BE2C (cell line): ENCODE measurements at regions not wholly inside any gene's neighbourhood (a gene's known extent, or its start where the extent isn't known, plus 50 kb on each side); places are given as distances from the start of the nearest gene placed in this dataset.

Source experiments
- DNase-seq: peaks from one replicate; pipeline ENCODE4 v3.0.0-alpha.2; 2020
- H3K27me3 ChIP-seq: fragments of 250-450 bp; sonication (Bioruptor Pico); 2 replicates; pipeline ENCODE4 v1.5.1; 2020; ENCODE audit warnings: mild to moderate bottlenecking
- H3K36me3 ChIP-seq: fragments of 250-450 bp; sonication (Bioruptor Pico); 2 replicates; pipeline ENCODE4 v1.5.1; 2020; ENCODE audit warnings: mild to moderate bottlenecking
- H3K4me1 ChIP-seq: fragments of 250-450 bp; sonication (Bioruptor Pico); 2 replicates; pipeline ENCODE4 v1.5.1; 2020
- H3K4me3 ChIP-seq: 2 replicates; pipeline ENCODE4 v1.5.1; 2011; ENCODE audit warnings: low read depth, low read length
- H3K9me3 ChIP-seq: fragments of 250-450 bp; sonication (Bioruptor Pico); 2 replicates; pipeline ENCODE4 v1.5.1; 2020
- TF ChIP-seq, protein P1 (sequence below): IDR thresholded peaks from 2 replicates; pipeline ENCODE4 v1.5.1; 2012; ENCODE audit warnings: mild to moderate bottlenecking, low read depth, low read length

DNA sequence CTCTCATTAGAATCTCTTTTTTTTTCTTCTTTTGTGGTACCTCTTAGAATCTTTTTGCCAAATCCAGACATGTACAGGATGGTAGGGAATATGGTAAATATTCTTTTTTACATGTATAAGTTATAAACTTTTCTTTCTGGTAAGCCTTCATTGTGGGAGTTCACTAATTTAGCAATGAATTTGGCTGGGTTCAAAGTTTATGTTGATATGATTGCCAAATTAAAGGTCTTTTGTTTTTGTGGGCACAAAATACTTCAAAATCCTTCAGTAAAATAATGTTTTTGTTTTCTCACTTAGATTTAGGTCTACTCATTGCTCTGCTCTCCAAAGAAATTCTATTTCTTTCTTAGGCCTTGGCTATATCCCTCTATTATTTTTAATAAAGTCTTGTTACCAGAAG, 1405.9 kb upstream of the ALCAM start:
- no peaks in the 10 kb centered on the region for H3K9me3 ChIP-seq
- TF ChIP-seq, protein P1, sequence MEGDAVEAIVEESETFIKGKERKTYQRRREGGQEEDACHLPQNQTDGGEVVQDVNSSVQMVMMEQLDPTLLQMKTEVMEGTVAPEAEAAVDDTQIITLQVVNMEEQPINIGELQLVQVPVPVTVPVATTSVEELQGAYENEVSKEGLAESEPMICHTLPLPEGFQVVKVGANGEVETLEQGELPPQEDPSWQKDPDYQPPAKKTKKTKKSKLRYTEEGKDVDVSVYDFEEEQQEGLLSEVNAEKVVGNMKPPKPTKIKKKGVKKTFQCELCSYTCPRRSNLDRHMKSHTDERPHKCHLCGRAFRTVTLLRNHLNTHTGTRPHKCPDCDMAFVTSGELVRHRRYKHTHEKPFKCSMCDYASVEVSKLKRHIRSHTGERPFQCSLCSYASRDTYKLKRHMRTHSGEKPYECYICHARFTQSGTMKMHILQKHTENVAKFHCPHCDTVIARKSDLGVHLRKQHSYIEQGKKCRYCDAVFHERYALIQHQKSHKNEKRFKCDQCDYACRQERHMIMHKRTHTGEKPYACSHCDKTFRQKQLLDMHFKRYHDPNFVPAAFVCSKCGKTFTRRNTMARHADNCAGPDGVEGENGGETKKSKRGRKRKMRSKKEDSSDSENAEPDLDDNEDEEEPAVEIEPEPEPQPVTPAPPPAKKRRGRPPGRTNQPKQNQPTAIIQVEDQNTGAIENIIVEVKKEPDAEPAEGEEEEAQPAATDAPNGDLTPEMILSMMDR = no peak
- H3K36me3 ChIP-seq = no peaks in the 10 kb centered on the region
- DNase-seq = no peak
- H3K27me3 ChIP-seq = no peaks in the 10 kb centered on the region
- no peak overlapping the region for H3K4me3 ChIP-seq
- H3K4me1 ChIP-seq = no peaks in the 10 kb centered on the region

DNA sequence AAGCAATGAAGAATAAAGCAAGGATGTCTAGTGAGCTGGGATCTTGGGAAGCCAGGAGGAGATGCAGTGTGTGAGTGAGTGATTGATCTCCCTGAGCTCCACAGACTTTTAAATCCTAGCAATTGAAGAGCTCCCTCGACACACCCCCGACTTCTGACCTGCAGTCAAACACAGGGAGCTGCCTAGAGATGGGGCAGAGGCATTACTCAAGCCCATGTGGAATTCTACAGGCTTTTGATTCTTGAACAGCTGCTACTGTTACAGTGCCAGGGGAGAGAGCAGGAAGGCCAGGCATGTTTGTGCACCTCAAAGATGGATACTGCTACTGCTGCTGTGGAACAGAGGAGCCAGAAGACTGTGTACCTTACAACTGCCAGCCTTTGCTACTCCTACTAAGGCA, 1403.1 kb upstream of the ALCAM start:
- TF ChIP-seq, protein P1 = no peak
- no peaks in the 10 kb centered on the region for H3K36me3 ChIP-seq
- H3K9me3 ChIP-seq = no peaks in the 10 kb centered on the region
- no peaks in the 10 kb centered on the region for H3K4me1 ChIP-seq
- no peaks in the 10 kb centered on the region for H3K27me3 ChIP-seq
- no peak for DNase-seq
- H3K4me3 ChIP-seq = no peak overlapping the region

DNA sequence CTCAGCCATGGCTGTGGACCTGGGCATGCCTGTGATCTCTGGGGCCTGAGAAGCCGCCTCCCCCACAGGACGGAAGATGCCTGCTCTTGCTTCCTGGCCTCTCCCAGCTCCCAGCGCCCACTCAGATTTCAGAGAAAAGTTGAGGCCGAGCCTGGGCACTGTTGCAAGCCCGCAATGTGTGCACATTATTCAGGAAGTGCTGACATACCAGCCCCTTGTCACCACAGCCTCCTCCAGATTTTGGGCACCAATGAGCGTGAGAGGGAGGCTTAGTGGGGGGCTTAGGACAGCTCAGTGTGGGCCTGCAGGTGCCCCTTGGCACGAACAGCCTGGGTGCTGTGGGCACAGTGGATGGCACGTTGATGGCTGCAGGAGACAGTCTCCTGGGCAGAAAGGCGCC, 1400.9 kb upstream of the ALCAM start:
- TF ChIP-seq, protein P1 = no peak
- no peak overlapping the region for H3K4me3 ChIP-seq
- no peaks in the 10 kb centered on the region for H3K27me3 ChIP-seq
- DNase-seq = no peak
- H3K9me3 ChIP-seq = no peaks in the 10 kb centered on the region
- no peaks in the 10 kb centered on the region for H3K4me1 ChIP-seq
- no peaks in the 10 kb centered on the region for H3K36me3 ChIP-seq

DNA sequence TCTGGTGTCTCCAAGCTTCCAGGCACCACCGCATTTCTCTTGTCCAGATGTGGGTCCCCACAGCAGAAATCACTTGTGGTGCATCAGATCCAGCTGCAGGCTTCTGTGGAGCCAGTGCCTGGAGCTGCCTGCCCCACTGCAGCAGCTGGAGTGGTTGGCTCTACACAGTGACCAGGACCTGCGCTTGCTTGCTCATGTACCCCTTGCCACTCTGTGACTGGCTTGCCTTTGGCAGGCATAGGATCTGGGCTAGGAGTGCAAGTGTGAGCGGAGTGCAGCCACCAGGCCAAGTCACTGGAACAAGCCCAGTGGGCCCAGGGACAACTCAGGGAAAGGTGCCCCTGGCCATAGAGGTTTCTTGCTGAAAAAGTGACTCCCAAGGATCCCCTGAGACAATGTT, 1400.0 kb upstream of the ALCAM start:
- no peaks in the 10 kb centered on the region for H3K27me3 ChIP-seq
- H3K4me3 ChIP-seq = no peak overlapping the region
- no peaks in the 10 kb centered on the region for H3K9me3 ChIP-seq
- DNase-seq = no peak
- H3K4me1 ChIP-seq = no peaks in the 10 kb centered on the region
- H3K36me3 ChIP-seq = no peaks in the 10 kb centered on the region
- TF ChIP-seq, protein P1 = no peak

DNA sequence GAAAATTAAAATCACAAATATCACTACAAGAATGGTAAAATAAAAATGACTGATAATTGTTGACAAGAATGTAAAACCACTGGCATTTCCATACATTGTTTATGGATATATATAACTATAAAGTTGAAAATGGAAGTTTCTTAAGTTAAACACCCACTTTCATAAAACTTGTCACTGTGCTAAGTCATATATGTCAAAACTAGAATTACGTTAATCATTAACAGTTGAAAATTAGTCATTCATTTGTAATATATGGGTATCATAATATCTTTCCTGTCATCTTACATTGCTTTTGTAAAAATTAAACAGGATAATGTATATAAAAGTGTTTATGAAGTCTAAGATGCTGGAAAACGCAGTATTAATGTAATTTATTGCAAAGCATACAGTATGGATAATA, 1398.6 kb upstream of the ALCAM start:
- TF ChIP-seq, protein P1 = no peak
- Histone ChIP-seq H3K9me3 (no peaks in the 10 kb centered on the region), H3K4me1 (no peaks in the 10 kb centered on the region), H3K27me3 (no peaks in the 10 kb centered on the region), H3K36me3 (no peaks in the 10 kb centered on the region), H3K4me3 (no peak overlapping the region)
- DNase-seq = no peak

DNA sequence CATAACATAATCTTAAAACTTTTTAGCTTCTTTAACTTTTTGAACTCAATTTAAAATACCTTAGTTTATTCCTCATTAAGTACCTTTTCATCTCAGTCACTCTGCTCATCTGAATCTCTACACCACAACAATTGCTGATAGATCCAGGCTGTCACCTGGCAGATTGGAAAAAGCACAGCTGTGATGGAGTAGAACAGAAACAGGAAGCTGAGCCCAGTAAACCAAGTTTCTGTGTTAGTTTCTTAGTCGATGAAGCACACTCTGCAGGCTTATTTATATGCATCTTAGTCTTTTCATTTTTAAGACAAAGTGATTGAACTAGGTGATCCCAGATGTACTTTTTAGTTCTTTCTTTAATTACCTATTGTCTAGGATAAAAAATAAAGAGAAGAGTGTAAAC, 1398.0 kb upstream of the ALCAM start:
- TF ChIP-seq, protein P1 = no peak
- Histone ChIP-seq H3K36me3 (no peaks in the 10 kb centered on the region), H3K27me3 (no peaks in the 10 kb centered on the region), H3K9me3 (no peaks in the 10 kb centered on the region), H3K4me1 (no peaks in the 10 kb centered on the region), H3K4me3 (no peak overlapping the region)
- DNase-seq = no peak
